Ectodermal cell (in vitro differentiated cells): ENCODE measurements at regions not wholly inside any gene's neighbourhood (a gene's known extent, or its start where the extent isn't known, plus 50 kb on each side); places are given as distances from the start of the nearest gene placed in this dataset.
"Not testable (repeated sequence)": the region's sequence is repeated elsewhere in the genome, so short reads cannot be mapped to it uniquely, and the experiment has no call there.

Source experiments
- H3K27ac ChIP-seq: 2 replicates; pipeline ENCODE4 v1.7.0; 2013; ENCODE audit warnings: mild to moderate bottlenecking, low read depth, low read length; ENCODE audit not compliant: insufficient read depth, poor library complexity, severe bottlenecking
- H3K27me3 ChIP-seq: 2 replicates; pipeline ENCODE4 v1.7.0; 2013; ENCODE audit warnings: mild to moderate bottlenecking, low read length; ENCODE audit not compliant: insufficient read depth, control insufficient read depth, poor library complexity, severe bottlenecking
- H3K36me3 ChIP-seq: one replicate; pipeline ENCODE4 v1.7.0; 2013; ENCODE audit warnings: low read length; ENCODE audit not compliant: control insufficient read depth, insufficient read depth
- H3K4me1 ChIP-seq: one replicate; pipeline ENCODE4 v1.7.0; 2013; ENCODE audit warnings: low read length; ENCODE audit not compliant: control insufficient read depth, insufficient read depth
- H3K4me3 ChIP-seq: 2 replicates; pipeline ENCODE4 v1.7.0; 2013; ENCODE audit warnings: low read depth, low read length, control low read depth; ENCODE audit not compliant: insufficient read depth
- H3K9me3 ChIP-seq: 2 replicates; pipeline ENCODE4 v1.7.0; 2013; ENCODE audit warnings: mild to moderate bottlenecking, low read length, moderate library complexity; ENCODE audit not compliant: control insufficient read depth
- WGBS, 2 experiments: methylation state at CpG; one replicate each; pipeline ENCODE4 v1.1.7; 2013; ENCODE audit warnings: missing lambda C conversion rate in 2 of 2; 5-methylcytosine and 5-hydroxymethylcytosine counted together

- H3K4me3 ChIP-seq: no peak overlapping the region
- no peaks in the 10 kb centered on the region for H3K9me3 ChIP-seq
- WGBS, 2 experiments: 95 to 97% methylated on average over 2 of the region's 2 CpGs
- no peaks in the 10 kb centered on the region for H3K36me3 ChIP-seq
- H3K27ac ChIP-seq: no peak overlapping the region
- H3K27me3 ChIP-seq: no peaks in the 10 kb centered on the region
- no peaks in the 10 kb centered on the region for H3K4me1 ChIP-seq
Measured at GRCh38 chr4:177494791-177495190, 52.6 kb upstream of the AGA start.

GRCh38 chr4:177495626-177496025 lies 53.4 kb upstream of the AGA start:
- 93% methylated on average over 24 to 26 of the region's 27 CpGs for WGBS, 2 experiments
- not testable (repeated sequence) for H3K9me3 ChIP-seq, H3K36me3 ChIP-seq, H3K4me3 ChIP-seq, H3K4me1 ChIP-seq, H3K27me3 ChIP-seq, H3K27ac ChIP-seq

GRCh38 chr4:177499537-177499936 lies 57.3 kb upstream of the AGA start:
- Histone ChIP-seq H3K36me3 (no peaks in the 10 kb centered on the region), H3K27ac (no peak overlapping the region), H3K27me3 (no peaks in the 10 kb centered on the region), H3K4me3 (no peak overlapping the region), H3K9me3 (no peaks in the 10 kb centered on the region), H3K4me1 (no peaks in the 10 kb centered on the region)
- WGBS, 2 experiments: 89 to 91% methylated on average over 14 of the region's 14 CpGs

- H3K36me3 ChIP-seq: no peaks in the 10 kb centered on the region
- no peaks in the 10 kb centered on the region for H3K27me3 ChIP-seq
- no peak overlapping the region for H3K4me3 ChIP-seq
- H3K4me1 ChIP-seq: no peaks in the 10 kb centered on the region
- H3K27ac ChIP-seq: no peak overlapping the region
- 83 to 85% methylated on average over 9 of the region's 9 CpGs for WGBS, 2 experiments
- H3K9me3 ChIP-seq: no peaks in the 10 kb centered on the region
Measured at GRCh38 chr4:177505171-177505615, 63.0 kb upstream of the AGA start.

- Histone ChIP-seq H3K27me3 (no peaks in the 10 kb centered on the region), H3K27ac (no peak overlapping the region), H3K4me3 (no peak overlapping the region), H3K4me1 (no peaks in the 10 kb centered on the region), H3K36me3 (no peaks in the 10 kb centered on the region), H3K9me3 (no peaks in the 10 kb centered on the region)
- 92 to 98% methylated on average over 4 to 6 of the region's 6 CpGs for WGBS, 2 experiments
Measured at GRCh38 chr4:177508662-177509061, 66.4 kb upstream of the AGA start.

GRCh38 chr4:177509226-177509745 lies 67.0 kb upstream of the AGA start:
- Histone ChIP-seq H3K9me3 (no peaks in the 10 kb centered on the region), H3K4me3 (no peak overlapping the region), H3K4me1 (no peaks in the 10 kb centered on the region), H3K36me3 (no peaks in the 10 kb centered on the region), H3K27me3 (no peaks in the 10 kb centered on the region), H3K27ac (no peak overlapping the region)
- 93 to 96% methylated on average over 2 of the region's 2 CpGs for WGBS, 2 experiments

- H3K36me3 ChIP-seq: no peaks in the 10 kb centered on the region
- 93 to 95% methylated on average over 3 of the region's 3 CpGs for WGBS, 2 experiments
- H3K9me3 ChIP-seq: no peaks in the 10 kb centered on the region
- no peaks in the 10 kb centered on the region for H3K27me3 ChIP-seq
- H3K4me3 ChIP-seq: no peak overlapping the region
- H3K4me1 ChIP-seq: no peaks in the 10 kb centered on the region
- H3K27ac ChIP-seq: no peak overlapping the region
Measured at GRCh38 chr4:177511611-177512010, 69.4 kb upstream of the AGA start.

GRCh38 chr4:177512646-177513045 lies 70.4 kb upstream of the AGA start:
- Histone ChIP-seq H3K4me3 (no peak overlapping the region), H3K27me3 (no peaks in the 10 kb centered on the region), H3K9me3 (no peaks in the 10 kb centered on the region), H3K4me1 (no peaks in the 10 kb centered on the region), H3K36me3 (no peaks in the 10 kb centered on the region), H3K27ac (no peak overlapping the region)

GRCh38 chr4:177517862-177518261 lies 75.6 kb upstream of the AGA start:
- no peaks in the 10 kb centered on the region for H3K36me3 ChIP-seq
- no peaks in the 10 kb centered on the region for H3K27me3 ChIP-seq
- no peaks in the 10 kb centered on the region for H3K4me1 ChIP-seq
- no peaks in the 10 kb centered on the region for H3K9me3 ChIP-seq
- H3K4me3 ChIP-seq: no peak overlapping the region
- 92 to 97% methylated on average over 2 of the region's 2 CpGs for WGBS, 2 experiments
- no peak overlapping the region for H3K27ac ChIP-seq

- Histone ChIP-seq H3K36me3 (no peaks in the 10 kb centered on the region), H3K4me3 (no peak overlapping the region), H3K27me3 (no peaks in the 10 kb centered on the region), H3K4me1 (no peaks in the 10 kb centered on the region), H3K9me3 (no peaks in the 10 kb centered on the region), H3K27ac (no peak overlapping the region)
- 93 to 96% methylated on average over 7 of the region's 7 CpGs for WGBS, 2 experiments
Measured at GRCh38 chr4:177519481-177520260, 77.4 kb upstream of the AGA start.
